ENCODE measurements at regions not wholly inside any gene's neighbourhood (a gene's known extent, or its start where the extent isn't known, plus 50 kb on each side); places are given as distances from the start of the nearest gene placed in this dataset.
A peak's percentile ranks its signal among the peaks of the same experiment; 100 is the strongest.

DNA sequence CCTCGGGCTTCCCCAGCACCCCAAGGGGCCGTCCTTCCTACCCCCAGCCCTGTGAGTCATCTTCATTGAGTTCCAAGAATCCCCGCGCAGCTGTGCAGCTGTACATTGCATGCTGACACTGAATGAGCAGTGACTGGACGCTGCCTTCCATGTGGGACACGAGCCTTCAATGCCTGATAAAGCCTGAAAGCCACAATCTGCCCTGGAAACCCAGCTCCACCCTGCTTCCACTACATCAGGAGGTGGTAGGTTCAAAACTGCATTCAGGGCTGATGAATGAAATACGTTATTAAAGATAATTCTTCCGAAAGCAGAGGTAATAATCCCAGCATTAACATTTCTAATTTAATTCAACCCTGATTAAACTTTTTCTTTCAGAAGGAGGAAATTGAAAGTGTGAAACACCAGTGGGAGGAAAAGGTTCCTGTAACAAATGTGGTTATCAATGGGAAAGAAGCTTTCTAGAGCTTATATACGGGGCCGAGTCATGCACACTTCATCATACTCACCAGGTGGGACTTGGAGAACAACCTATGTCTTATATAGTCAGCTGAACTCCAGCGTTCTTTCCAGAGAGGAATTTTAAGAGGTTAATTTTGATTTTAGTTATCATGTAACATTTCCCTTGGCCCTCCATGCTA, 360.1 kb downstream of the LPIN1 start:
- no peaks in the 10 kb centered on the region for H3K79me2 ChIP-seq (ENCODE audit: control insufficient read depth, insufficient read depth, low read length)
- H3K27me3 ChIP-seq (ENCODE audit: control insufficient read depth, extremely low read depth, insufficient read depth, low read length) = no peaks in the 10 kb centered on the region
- no peaks in the 10 kb centered on the region for H4K20me1 ChIP-seq (ENCODE audit: control insufficient read depth, extremely low read depth, insufficient read depth, low read length)
- no peak overlapping the region for H2AFZ ChIP-seq (ENCODE audit: control insufficient read depth, low read length)
- no peak overlapping the region for H3K4me3 ChIP-seq (ENCODE audit: control insufficient read depth in 2 of 3, extremely low read depth in 1 of 3, insufficient read depth in 2 of 3, low read depth in 1 of 3, low read length in 3 of 3)
- H3K9ac ChIP-seq (ENCODE audit: control insufficient read depth, extremely low read depth, insufficient read depth, low read length) = no peak overlapping the region
- TF ChIP-seq, protein P1, sequence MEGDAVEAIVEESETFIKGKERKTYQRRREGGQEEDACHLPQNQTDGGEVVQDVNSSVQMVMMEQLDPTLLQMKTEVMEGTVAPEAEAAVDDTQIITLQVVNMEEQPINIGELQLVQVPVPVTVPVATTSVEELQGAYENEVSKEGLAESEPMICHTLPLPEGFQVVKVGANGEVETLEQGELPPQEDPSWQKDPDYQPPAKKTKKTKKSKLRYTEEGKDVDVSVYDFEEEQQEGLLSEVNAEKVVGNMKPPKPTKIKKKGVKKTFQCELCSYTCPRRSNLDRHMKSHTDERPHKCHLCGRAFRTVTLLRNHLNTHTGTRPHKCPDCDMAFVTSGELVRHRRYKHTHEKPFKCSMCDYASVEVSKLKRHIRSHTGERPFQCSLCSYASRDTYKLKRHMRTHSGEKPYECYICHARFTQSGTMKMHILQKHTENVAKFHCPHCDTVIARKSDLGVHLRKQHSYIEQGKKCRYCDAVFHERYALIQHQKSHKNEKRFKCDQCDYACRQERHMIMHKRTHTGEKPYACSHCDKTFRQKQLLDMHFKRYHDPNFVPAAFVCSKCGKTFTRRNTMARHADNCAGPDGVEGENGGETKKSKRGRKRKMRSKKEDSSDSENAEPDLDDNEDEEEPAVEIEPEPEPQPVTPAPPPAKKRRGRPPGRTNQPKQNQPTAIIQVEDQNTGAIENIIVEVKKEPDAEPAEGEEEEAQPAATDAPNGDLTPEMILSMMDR (optimal IDR thresholded peaks at IDR 0.05 in 1 of 3, IDR thresholded peaks at IDR 0.05 in 1 of 3, conservative IDR thresholded peaks at IDR 0.05 in 1 of 3; ENCODE audit: extremely low read depth in 1 of 3, insufficient read depth in 2 of 3, low read length in 3 of 3) = peak in 1 of 3 experiments; percentile 4
- no peak for TF ChIP-seq EZH2 (IDR thresholded peaks at IDR 0.05; ENCODE audit: low read length)
- DNase-seq (ENCODE audit: low read depth, low spot score) = peak; percentile 55
- no peaks in the 10 kb centered on the region for H3K36me3 ChIP-seq (ENCODE audit: control insufficient read depth in 2 of 2, extremely low read depth in 1 of 2, insufficient read depth in 2 of 2, low read length in 2 of 2)
- dilution Hi-C loops (cut with MboI; ENCODE audit: extremely low pct_ligation_motif_present, low sequenced_read_pairs) = no loop called here
- peak overlapping the region; percentile 15 for H3K27ac ChIP-seq (ENCODE audit: control insufficient read depth, insufficient read depth, low read length)
- H3K4me2 ChIP-seq (ENCODE audit: control insufficient read depth, extremely low read depth, insufficient read depth, low read depth, low read length) = peak overlapping the region; percentile 76
- peaks cover 12% of the 10 kb centered on the region for H3K4me1 ChIP-seq (ENCODE audit: control insufficient read depth, extremely low read depth, insufficient read depth, low read length)
- no peaks in the 10 kb centered on the region for H3K9me3 ChIP-seq (ENCODE audit: control insufficient read depth, low read depth, low read length)
- H3K9me1 ChIP-seq (ENCODE audit: control insufficient read depth, extremely low read depth, insufficient read depth, low read length) = no peaks in the 10 kb centered on the region
- peak; percentile 91 for FAIRE-seq

GRCh38 chr2:12107321-12107720, 360.9 kb downstream of the LPIN1 start:
- DNase-seq (ENCODE audit: low read depth, low spot score) = no peak

More at GRCh38 chr2:12107321-12107720, 360.9 kb downstream of the LPIN1 start:
- no peaks in the 10 kb centered on the region for H3K27me3 ChIP-seq (ENCODE audit: control insufficient read depth, extremely low read depth, insufficient read depth, low read length)
- no peaks in the 10 kb centered on the region for H4K20me1 ChIP-seq (ENCODE audit: control insufficient read depth, extremely low read depth, insufficient read depth, low read length)
- peaks cover 12% of the 10 kb centered on the region for H3K4me1 ChIP-seq (ENCODE audit: control insufficient read depth, extremely low read depth, insufficient read depth, low read length)
- H3K79me2 ChIP-seq (ENCODE audit: control insufficient read depth, insufficient read depth, low read length) = no peaks in the 10 kb centered on the region
- H2AFZ ChIP-seq (ENCODE audit: control insufficient read depth, low read length) = no peak overlapping the region
- TF ChIP-seq, protein P1 (optimal IDR thresholded peaks at IDR 0.05 in 1 of 3, IDR thresholded peaks at IDR 0.05 in 1 of 3, conservative IDR thresholded peaks at IDR 0.05 in 1 of 3; ENCODE audit: extremely low read depth in 1 of 3, insufficient read depth in 2 of 3, low read length in 3 of 3) = no peak
- TF ChIP-seq EZH2 (IDR thresholded peaks at IDR 0.05; ENCODE audit: low read length) = no peak
- no peak for FAIRE-seq
- dilution Hi-C loops (cut with MboI; ENCODE audit: extremely low pct_ligation_motif_present, low sequenced_read_pairs) = no loop called here
- no peak overlapping the region for H3K4me2 ChIP-seq (ENCODE audit: control insufficient read depth, extremely low read depth, insufficient read depth, low read depth, low read length)
- no peaks in the 10 kb centered on the region for H3K9me1 ChIP-seq (ENCODE audit: control insufficient read depth, extremely low read depth, insufficient read depth, low read length)
- H3K9ac ChIP-seq (ENCODE audit: control insufficient read depth, extremely low read depth, insufficient read depth, low read length) = no peak overlapping the region
- H3K4me3 ChIP-seq (ENCODE audit: control insufficient read depth in 2 of 3, extremely low read depth in 1 of 3, insufficient read depth in 2 of 3, low read depth in 1 of 3, low read length in 3 of 3) = no peak overlapping the region
- no peak overlapping the region for H3K27ac ChIP-seq (ENCODE audit: control insufficient read depth, insufficient read depth, low read length)
- H3K9me3 ChIP-seq (ENCODE audit: control insufficient read depth, low read depth, low read length) = no peaks in the 10 kb centered on the region
- H3K36me3 ChIP-seq (ENCODE audit: control insufficient read depth in 2 of 2, extremely low read depth in 1 of 2, insufficient read depth in 2 of 2, low read length in 2 of 2) = no peaks in the 10 kb centered on the region
